Neural cell (in vitro differentiated cells): ENCODE measurements at regions not wholly inside any gene's neighbourhood (a gene's known extent, or its start where the extent isn't known, plus 50 kb on each side); places are given as distances from the start of the nearest gene placed in this dataset.

Source experiments
- EZH2 ChIP-seq: fragments of 200-600, 300-800 bp; shearing (Covaris generic), sonication (generic); IDR thresholded peaks from 2 replicates; pipeline ENCODE4 v1.6.1; 2014; ENCODE audit warnings: antibody characterized with exemption, low read length, borderline replicate concordance, mild to moderate bottlenecking; ENCODE audit not compliant: insufficient read depth, poor library complexity, severe bottlenecking
- POLR2AphosphoS5 ChIP-seq: IDR thresholded peaks from 2 replicates; pipeline ENCODE4 v1.6.1; 2012

DNA sequence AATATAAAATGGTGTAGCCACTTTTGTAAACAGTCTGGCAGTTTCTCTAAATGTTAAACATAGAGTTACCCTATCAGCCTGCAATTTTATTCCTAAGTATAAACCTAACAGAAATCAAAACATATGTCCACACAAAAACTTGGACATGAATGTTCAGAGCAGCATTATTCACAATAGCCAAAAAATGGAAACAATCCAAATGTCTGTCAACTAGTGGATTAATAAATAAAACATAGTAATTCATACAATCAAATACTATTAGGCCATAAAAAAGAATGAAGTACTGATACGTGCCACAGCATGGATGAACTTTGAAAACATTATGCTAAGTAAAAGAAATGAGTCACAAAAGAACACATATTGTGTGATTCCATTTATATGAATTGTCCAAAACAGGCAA, 196.5 kb downstream of the NUAK1 start:
- TF ChIP-seq POLR2AphosphoS5 = no peak
- TF ChIP-seq EZH2 = no peak
